Osteoblast (primary cell): ENCODE measurements at regions not wholly inside any gene's neighbourhood (a gene's known extent, or its start where the extent isn't known, plus 50 kb on each side); places are given as distances from the start of the nearest gene placed in this dataset.

ENCODE experiments used
- DNase-seq: peaks from one replicate; pipeline ENCODE4 v3.0.0; 2011; ENCODE audit warnings: low spot score, mixed read lengths; ENCODE audit not compliant: insufficient read length; ENCODE audit errors: missing footprints
- H2AFZ ChIP-seq: 2 replicates; pipeline ENCODE4 v1.6.0; 2011; ENCODE audit warnings: mild to moderate bottlenecking, low read length
- H3K27ac ChIP-seq: 2 replicates; pipeline ENCODE4 v1.5.1; 2011; ENCODE audit warnings: mild to moderate bottlenecking, low read depth, low read length, moderate library complexity
- H3K27me3 ChIP-seq: 2 replicates; pipeline ENCODE4 v1.6.0; 2012; ENCODE audit warnings: mild to moderate bottlenecking, control low read depth, inconsistent platforms, low read length, moderate library complexity; ENCODE audit not compliant: insufficient read depth
- H3K36me3 ChIP-seq: 2 replicates; pipeline ENCODE4 v1.5.1; 2011; ENCODE audit warnings: mild to moderate bottlenecking, low read length, control low read depth, moderate library complexity; ENCODE audit not compliant: insufficient read depth
- H3K4me1 ChIP-seq: 2 replicates; pipeline ENCODE4 v1.5.1; 2011; ENCODE audit warnings: mild to moderate bottlenecking, low read length, control low read depth, moderate library complexity; ENCODE audit not compliant: insufficient read depth
- H3K4me2 ChIP-seq: 2 replicates; pipeline ENCODE4 v1.6.0; 2011; ENCODE audit warnings: mild to moderate bottlenecking, low read length; ENCODE audit not compliant: insufficient read depth
- H3K4me3 ChIP-seq: fragments of 200-600 bp; sonication (generic); 3 replicates; pipeline ENCODE4 v1.5.1; 2012; ENCODE audit warnings: mild to moderate bottlenecking, low read length, inconsistent platforms; ENCODE audit not compliant: insufficient read depth
- H3K79me2 ChIP-seq: 2 replicates; pipeline ENCODE4 v1.6.0; 2012; ENCODE audit warnings: mild to moderate bottlenecking, low read length, control low read depth, inconsistent platforms; ENCODE audit not compliant: insufficient read depth
- H3K9me3 ChIP-seq: 2 replicates; pipeline ENCODE4 v1.5.1; 2011; ENCODE audit warnings: low read depth, low read length, control low read depth
- H4K20me1 ChIP-seq: 2 replicates; pipeline ENCODE4 v1.6.0; 2012; ENCODE audit warnings: mild to moderate bottlenecking, low read length, control low read depth; ENCODE audit not compliant: insufficient read depth
- TF ChIP-seq, protein P1 (sequence below): IDR thresholded peaks from 2 replicates; pipeline ENCODE4 v1.5.1; 2011; ENCODE audit warnings: mild to moderate bottlenecking, low read depth, low read length, moderate library complexity; ENCODE audit errors: extremely low read depth

DNA sequence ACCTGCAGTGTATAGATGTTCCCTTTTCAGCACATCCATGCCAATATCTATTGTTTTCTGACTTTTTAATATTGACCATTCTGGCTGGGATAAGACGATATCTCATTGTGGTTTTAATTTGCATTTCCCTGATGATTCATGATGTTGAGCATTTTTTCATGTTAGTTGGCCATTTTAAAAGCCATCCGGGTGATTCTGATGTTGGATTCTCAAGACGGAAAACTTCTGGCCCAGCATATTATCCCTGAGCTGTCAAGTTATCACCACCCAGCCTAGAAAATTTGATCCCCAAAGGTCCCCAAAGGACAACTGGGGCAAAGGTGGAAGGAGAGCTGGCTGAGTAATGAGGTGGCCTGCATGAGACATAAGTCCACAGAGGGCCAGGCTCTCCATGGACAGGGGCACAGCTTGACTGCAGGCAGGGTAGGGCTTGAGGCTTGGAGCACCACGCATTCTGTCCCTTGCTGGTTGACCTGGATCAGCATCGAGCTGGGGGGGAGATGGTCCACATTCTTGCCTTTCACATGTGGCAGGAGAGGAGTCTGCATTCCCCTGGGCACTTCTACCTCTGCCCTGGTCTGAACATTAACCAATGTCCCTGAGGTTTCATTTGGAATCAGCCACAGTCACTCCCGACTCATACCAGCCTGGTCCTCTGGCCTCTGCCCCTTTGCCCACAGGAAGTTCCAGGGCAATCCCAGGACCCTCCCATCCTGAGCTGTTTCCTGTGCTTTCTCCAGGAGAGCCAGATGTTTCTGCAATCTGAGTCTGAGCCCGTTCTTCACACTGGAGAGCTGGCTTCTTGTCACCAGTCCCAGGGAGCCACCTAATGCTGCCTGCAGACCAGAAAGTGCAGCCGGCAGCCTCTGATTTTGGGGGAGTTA, 69.2 kb downstream of the ISG20 start:
- peak overlapping the region; percentile 56 for H3K27ac ChIP-seq
- peak overlapping the region; percentile 72 for H2AFZ ChIP-seq
- peak overlapping the region; percentile 24 for H3K4me2 ChIP-seq
- no peaks in the 10 kb centered on the region for H4K20me1 ChIP-seq
- TF ChIP-seq, protein P1, sequence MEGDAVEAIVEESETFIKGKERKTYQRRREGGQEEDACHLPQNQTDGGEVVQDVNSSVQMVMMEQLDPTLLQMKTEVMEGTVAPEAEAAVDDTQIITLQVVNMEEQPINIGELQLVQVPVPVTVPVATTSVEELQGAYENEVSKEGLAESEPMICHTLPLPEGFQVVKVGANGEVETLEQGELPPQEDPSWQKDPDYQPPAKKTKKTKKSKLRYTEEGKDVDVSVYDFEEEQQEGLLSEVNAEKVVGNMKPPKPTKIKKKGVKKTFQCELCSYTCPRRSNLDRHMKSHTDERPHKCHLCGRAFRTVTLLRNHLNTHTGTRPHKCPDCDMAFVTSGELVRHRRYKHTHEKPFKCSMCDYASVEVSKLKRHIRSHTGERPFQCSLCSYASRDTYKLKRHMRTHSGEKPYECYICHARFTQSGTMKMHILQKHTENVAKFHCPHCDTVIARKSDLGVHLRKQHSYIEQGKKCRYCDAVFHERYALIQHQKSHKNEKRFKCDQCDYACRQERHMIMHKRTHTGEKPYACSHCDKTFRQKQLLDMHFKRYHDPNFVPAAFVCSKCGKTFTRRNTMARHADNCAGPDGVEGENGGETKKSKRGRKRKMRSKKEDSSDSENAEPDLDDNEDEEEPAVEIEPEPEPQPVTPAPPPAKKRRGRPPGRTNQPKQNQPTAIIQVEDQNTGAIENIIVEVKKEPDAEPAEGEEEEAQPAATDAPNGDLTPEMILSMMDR = no peak
- peaks cover 12% of the 10 kb centered on the region for H3K27me3 ChIP-seq
- no peaks in the 10 kb centered on the region for H3K36me3 ChIP-seq
- H3K79me2 ChIP-seq = no peaks in the 10 kb centered on the region
- peaks cover 21% of the 10 kb centered on the region for H3K4me1 ChIP-seq
- DNase-seq = peak; percentile 95
- H3K4me3 ChIP-seq = no peak overlapping the region
- no peaks in the 10 kb centered on the region for H3K9me3 ChIP-seq

GRCh38 chr15:88708655-88709054, 69.8 kb downstream of the ISG20 start:
- peak; percentile 95 for DNase-seq
- H3K27ac ChIP-seq = peak overlapping the region; percentile 63
- peak overlapping the region; percentile 24 for H3K4me2 ChIP-seq

DNA sequence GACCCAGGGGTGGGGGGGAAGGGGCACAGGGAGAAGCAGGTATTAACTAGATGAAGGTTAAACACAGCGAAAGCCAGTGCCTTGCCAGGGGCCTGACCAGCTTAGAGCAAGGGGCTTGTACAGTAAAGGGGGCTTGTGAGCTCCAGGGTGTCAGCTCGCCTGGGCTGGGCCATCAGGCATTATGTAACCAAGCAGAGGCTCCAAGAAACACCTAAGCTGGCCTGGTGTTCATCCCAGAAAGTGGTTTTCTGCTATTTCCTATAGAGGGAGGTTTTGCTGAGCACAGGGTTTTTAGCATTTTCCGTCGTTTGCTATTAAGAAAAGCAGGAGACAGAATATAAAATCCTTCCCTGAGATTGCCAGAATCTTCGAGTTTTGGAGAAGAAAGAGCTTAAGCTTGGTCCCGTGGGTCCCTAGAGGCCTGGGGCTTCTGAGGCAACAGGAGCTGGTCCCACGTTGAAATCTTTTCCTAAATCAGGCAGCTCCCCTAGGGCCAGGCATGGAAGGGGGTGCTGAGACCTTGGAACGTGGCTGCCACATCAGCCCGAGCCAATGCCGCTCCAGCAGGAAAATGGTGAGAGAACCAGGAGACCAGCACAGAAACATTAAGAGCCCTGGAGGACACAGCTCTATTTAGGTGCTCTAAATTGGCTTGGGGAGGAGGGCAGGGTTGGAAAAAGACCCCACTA, 71.4 kb downstream of the ISG20 start:
- H3K4me2 ChIP-seq = no peak overlapping the region
- TF ChIP-seq, protein P1 = no peak
- no peak for DNase-seq
- peaks cover 21% of the 10 kb centered on the region for H3K4me1 ChIP-seq
- H3K27ac ChIP-seq = no peak overlapping the region
- H3K36me3 ChIP-seq = no peaks in the 10 kb centered on the region
- H2AFZ ChIP-seq = no peak overlapping the region
- H3K4me3 ChIP-seq = no peak overlapping the region
- H3K27me3 ChIP-seq = peaks cover 9% of the 10 kb centered on the region
- no peaks in the 10 kb centered on the region for H4K20me1 ChIP-seq
- H3K9me3 ChIP-seq = no peaks in the 10 kb centered on the region
- H3K79me2 ChIP-seq = no peaks in the 10 kb centered on the region

More at GRCh38 chr15:88708655-88709054, 69.8 kb downstream of the ISG20 start:
- Histone ChIP-seq H3K27me3 (peaks cover 13% of the 10 kb centered on the region), H3K36me3 (no peaks in the 10 kb centered on the region), H3K9me3 (no peaks in the 10 kb centered on the region), H3K4me3 (no peak overlapping the region), H4K20me1 (no peaks in the 10 kb centered on the region), H3K79me2 (no peaks in the 10 kb centered on the region), H2AFZ (peak overlapping the region; percentile 72), H3K4me1 (peaks cover 21% of the 10 kb centered on the region)
- TF ChIP-seq, protein P1 = no peak

GRCh38 chr15:88711806-88712205, 73.0 kb downstream of the ISG20 start:
- Histone ChIP-seq H3K4me3 (no peak overlapping the region), H4K20me1 (no peaks in the 10 kb centered on the region), H3K4me2 (no peak overlapping the region), H3K4me1 (peaks cover 21% of the 10 kb centered on the region), H3K27me3 (peaks cover 9% of the 10 kb centered on the region), H3K79me2 (no peaks in the 10 kb centered on the region), H3K27ac (no peak overlapping the region), H2AFZ (no peak overlapping the region), H3K9me3 (no peaks in the 10 kb centered on the region), H3K36me3 (no peaks in the 10 kb centered on the region)
- no peak for DNase-seq
- TF ChIP-seq, protein P1 = no peak
